GM12874 (cell line): ENCODE measurements at regions not wholly inside any gene's neighbourhood (a gene's known extent, or its start where the extent isn't known, plus 50 kb on each side); places are given as distances from the start of the nearest gene placed in this dataset.

ENCODE experiments used
- TF ChIP-seq, protein P1 (sequence below): IDR thresholded peaks from 2 replicates; pipeline ENCODE4 v1.5.1; 2011; ENCODE audit warnings: low read depth, mild to moderate bottlenecking, control low read depth, low read length, moderate library complexity; ENCODE audit not compliant: insufficient read depth

DNA sequence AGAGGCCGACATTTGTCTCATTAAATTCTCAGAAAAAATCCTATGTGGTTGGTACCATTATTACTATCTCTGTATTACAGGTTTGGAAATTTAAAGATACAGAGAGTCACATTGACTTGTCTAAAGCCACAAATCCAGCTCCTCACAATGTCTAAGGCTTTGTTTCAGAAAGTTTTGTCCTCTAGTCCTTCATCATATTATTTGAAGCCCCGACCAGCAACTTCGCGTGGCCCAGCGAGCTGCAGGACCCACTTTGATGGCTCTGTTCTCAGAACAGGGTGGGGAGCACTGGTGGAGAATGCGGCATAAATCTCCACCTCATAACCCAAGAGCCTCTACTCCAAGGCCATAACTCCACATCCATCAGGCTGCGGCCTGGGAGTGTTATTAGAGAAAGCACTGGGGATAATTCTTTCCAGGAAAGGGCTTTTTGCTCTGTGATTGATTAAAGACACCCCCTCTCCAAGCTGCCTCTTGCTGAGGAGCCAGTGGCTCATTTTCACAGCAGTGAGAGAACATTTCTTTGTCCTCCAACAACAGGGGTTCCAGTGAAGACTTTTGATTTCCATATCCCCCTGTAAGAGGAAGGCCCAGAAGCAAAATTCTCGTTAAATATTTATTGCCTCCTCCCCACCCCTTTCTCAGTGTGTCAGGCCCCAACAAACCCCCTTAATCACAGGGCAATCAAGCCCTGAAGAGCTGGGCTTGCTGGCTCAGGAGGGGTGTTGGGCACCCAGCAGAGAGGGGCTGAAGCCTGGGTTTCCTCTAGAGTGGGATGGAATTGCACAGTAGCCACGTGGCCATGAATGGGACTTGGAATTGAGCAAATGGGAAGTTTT is 113.7 kb upstream of the CDH11 start:
- TF ChIP-seq, protein P1, sequence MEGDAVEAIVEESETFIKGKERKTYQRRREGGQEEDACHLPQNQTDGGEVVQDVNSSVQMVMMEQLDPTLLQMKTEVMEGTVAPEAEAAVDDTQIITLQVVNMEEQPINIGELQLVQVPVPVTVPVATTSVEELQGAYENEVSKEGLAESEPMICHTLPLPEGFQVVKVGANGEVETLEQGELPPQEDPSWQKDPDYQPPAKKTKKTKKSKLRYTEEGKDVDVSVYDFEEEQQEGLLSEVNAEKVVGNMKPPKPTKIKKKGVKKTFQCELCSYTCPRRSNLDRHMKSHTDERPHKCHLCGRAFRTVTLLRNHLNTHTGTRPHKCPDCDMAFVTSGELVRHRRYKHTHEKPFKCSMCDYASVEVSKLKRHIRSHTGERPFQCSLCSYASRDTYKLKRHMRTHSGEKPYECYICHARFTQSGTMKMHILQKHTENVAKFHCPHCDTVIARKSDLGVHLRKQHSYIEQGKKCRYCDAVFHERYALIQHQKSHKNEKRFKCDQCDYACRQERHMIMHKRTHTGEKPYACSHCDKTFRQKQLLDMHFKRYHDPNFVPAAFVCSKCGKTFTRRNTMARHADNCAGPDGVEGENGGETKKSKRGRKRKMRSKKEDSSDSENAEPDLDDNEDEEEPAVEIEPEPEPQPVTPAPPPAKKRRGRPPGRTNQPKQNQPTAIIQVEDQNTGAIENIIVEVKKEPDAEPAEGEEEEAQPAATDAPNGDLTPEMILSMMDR, result no peak

DNA sequence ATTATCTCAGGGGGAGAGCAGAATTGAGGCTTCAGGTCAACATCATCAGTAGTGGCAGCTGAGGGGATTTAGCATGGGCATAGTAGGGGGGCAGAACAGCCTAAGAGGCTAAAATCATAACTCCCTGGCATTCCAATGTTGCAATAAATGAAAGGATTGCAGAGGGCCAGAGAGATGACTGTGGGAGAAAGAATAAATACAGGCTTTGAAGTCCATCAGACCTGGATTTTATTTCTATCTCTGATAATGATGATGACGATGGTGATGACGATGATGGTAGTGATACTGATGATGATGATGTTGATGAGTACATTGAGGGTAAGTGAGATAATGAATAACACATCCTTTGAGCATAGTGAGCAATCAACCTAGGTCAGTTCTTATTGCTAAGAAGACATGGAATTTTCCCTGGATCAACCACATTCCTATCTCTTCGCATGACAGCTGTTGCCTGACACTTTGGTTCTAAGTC is 107.4 kb upstream of the CDH11 start:
- TF ChIP-seq, protein P1, result no peak

DNA sequence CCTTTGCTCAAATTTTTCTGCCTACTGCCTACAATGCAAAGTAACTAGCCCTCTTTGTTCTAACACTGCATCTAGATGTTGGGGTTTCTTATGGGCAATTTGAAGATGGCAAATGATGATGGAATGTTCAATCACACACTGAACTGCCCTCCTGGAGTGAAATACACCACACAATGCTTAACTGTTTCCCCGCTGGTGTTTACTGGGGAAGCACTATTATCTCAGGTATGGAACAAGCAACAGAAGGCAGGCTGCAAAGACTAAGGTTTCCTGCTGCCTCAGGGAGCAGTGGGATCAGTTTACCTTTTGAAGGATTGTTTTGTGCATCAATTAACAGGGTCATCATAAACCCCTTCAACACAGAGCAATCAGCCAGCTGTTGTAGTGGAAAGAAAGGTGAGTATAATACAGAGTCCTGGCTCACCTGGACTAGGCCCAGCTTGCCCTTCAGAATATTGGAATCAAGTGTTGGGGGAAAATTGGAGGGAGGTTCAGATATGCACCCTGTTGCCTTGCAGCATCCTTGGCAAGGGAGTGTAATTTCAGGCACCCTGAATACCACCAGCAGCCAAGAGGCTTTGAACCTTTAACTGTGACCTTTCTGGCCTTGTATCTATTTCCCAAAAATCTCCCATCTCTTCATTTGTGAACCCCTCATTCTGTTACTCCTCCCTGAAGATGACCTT is 105.4 kb upstream of the CDH11 start:
- TF ChIP-seq, protein P1, result no peak

DNA sequence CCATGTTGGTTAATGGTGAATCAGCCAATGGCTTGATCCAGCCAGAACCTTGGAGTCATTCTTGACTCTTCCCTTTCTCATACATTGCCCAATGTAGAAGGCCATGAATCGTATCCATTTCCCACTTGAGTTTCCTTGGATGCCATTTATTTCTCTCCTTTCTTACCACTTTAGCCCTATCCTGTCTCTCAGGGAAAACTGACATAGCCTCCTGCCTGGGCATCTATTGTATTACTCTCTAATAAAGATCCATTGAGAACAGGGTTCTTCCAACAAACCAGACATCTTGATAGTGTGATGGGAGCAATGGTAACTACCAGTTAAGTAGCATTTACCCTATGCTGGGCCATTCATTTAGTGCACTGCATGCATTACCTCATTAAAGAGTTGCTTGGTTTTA is 104.2 kb upstream of the CDH11 start:
- TF ChIP-seq, protein P1, result no peak

DNA sequence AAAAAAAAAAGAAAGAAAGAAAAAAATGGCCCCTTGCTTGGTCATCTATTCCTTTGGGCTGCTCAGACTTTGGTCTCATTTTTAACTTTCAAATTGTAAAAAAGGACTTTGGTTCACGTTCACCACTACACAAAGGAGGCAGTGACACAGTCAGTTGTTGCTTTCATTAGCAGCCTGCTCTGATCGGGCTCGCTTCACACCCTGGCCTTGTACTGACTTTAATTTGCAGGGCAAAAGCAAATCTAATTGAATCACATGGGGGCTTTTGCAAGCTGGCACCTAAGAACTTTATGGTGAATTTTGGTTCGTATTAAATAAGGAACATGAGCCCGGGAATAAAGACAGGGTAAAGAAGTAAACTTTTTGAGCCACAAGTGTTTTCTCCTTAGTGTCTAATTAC is 103.6 kb upstream of the CDH11 start:
- TF ChIP-seq, protein P1, result no peak

DNA sequence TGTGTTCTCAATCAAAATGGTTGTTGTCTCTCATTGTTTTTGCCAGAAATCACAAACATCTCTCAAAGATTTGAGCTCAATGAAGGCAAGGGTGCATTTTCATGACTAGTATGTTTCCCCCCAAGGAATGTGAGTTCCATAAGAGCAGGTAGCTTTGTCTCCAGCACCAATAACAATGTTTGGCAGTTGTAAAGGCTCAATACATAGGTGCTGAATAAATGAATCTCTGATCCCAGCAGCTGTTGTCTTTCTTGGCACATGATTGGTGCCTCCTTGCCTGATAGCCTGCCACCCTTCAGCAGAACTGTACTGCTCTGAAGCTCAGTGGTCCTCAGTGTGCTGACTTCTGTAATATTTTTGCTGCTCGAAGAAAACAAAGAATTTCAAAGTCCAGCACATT is 103.1 kb upstream of the CDH11 start:
- TF ChIP-seq, protein P1, result no peak

DNA sequence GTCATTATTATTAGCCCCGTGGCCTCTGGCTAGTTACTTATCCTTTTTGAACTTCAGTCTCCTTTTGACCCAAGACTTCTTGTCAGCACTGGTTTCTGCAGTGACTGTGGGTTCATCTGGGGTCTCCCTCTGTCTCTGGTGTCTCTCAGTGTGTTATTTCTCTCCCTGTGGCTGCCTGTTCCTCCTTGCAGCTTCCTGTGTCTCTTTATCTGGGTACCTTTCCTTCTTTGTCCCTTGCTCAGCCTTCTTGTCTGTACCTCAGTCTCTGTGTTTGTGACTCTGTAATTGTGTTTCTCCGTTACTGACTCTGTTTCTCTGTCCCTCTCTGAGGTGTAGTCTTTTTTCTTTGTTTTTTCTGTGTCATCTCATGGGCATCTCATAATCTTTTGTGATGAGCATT is 102.6 kb upstream of the CDH11 start:
- TF ChIP-seq, protein P1, result no peak
